ENCODE measurements at regions not wholly inside any gene's neighbourhood (a gene's known extent, or its start where the extent isn't known, plus 50 kb on each side); places are given as distances from the start of the nearest gene placed in this dataset.
"Not testable (repeated sequence)": the region's sequence is repeated elsewhere in the genome, so short reads cannot be mapped to it uniquely, and the experiment has no call there.

DNA sequence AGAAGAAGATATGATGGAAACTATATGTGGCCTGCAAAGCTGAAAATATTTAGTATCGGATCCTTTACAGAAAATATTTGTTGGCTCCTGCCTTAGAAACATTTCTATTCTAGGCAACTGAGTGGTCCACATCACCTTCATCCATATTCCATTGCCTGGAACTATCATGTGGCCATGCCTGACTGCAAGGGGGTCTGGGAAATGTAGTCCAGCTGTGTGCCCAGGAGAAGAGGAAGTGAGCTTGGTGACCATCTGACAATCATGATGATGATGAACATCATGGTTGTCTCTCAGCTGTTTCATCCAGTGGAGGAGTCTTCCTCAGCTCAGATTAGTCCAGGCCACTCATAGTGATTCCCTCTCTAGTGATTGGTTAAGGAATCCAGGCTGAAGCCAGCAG is 61.8 kb upstream of the IFNLR1 start:
- peaks cover 16% of the 10 kb centered on the region for H3K4me1 Mint-ChIP-seq
- H3K36me3 Mint-ChIP-seq, result no peaks in the 10 kb centered on the region
- H3K27me3 Mint-ChIP-seq, result no peaks in the 10 kb centered on the region
- no peak overlapping the region for H3K4me3 Mint-ChIP-seq
- H3K9me3 Mint-ChIP-seq, result peaks cover 2% of the 10 kb centered on the region
- peak overlapping the region; percentile 61 for H3K27ac Mint-ChIP-seq
- peak; percentile 55 for ATAC-seq

- ATAC-seq, H3K9me3 Mint-ChIP-seq, H3K36me3 Mint-ChIP-seq, H3K4me3 Mint-ChIP-seq, H3K27ac Mint-ChIP-seq, H3K27me3 Mint-ChIP-seq: not testable (repeated sequence)
- H3K4me1 Mint-ChIP-seq, result peaks cover 16% of the 10 kb centered on the region
Observed at GRCh38 chr1:24247337-24247736, 60.2 kb upstream of the IFNLR1 start.

GRCh38 chr1:24244519-24245268 is 57.6 kb upstream of the IFNLR1 start:
- peaks cover 14% of the 10 kb centered on the region for H3K4me1 Mint-ChIP-seq
- no peak overlapping the region for H3K4me3 Mint-ChIP-seq
- no peak overlapping the region for H3K27ac Mint-ChIP-seq
- H3K27me3 Mint-ChIP-seq, result no peaks in the 10 kb centered on the region
- H3K36me3 Mint-ChIP-seq, result no peaks in the 10 kb centered on the region
- no peak for ATAC-seq
- peaks cover 4% of the 10 kb centered on the region for H3K9me3 Mint-ChIP-seq

GRCh38 chr1:24237750-24238395 is 50.8 kb upstream of the IFNLR1 start:
- Mint-ChIP-seq H3K36me3 (no peaks in the 10 kb centered on the region), H3K27ac (no peak overlapping the region), H3K27me3 (no peaks in the 10 kb centered on the region), H3K4me3 (no peak overlapping the region), H3K4me1 (peaks cover 17% of the 10 kb centered on the region), H3K9me3 (peaks cover 2% of the 10 kb centered on the region)
- no peak for ATAC-seq

DNA sequence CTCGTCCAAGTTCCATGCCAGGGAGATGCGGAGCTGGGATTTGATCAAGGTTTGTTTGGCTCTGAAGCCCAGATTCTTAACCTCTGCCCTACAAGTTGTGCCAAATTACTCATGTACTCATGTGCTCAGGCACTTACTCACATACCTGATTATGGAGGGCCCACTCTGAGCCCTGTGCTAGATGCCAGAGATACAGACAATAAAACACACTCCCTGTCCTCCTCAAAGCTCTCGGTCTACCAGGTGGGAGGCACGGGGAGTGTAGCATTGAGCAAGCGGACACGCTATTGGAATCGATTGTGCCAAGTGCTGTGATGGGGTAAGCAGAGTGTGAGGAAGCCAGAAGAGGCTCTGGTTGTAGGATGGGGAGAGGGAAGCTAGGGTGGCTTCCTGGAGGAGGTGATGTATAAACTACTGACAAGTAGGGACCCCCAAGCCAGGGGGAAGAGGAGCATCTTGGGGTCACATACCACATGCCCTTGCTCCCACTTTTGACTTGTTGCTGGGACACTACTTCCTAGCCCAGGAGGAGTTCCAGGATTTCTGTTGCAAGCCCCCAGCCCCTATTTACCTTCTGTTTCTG is 49.8 kb upstream of the IFNLR1 start:
- peak overlapping the region; percentile 36 for H3K27ac Mint-ChIP-seq
- no peak for ATAC-seq
- no peak overlapping the region for H3K4me3 Mint-ChIP-seq
- peaks cover 2% of the 10 kb centered on the region for H3K9me3 Mint-ChIP-seq
- H3K27me3 Mint-ChIP-seq, result no peaks in the 10 kb centered on the region
- H3K36me3 Mint-ChIP-seq, result no peaks in the 10 kb centered on the region
- H3K4me1 Mint-ChIP-seq, result peaks cover 18% of the 10 kb centered on the region
